HEK293 (cell line): ENCODE measurements at regions not wholly inside any gene's neighbourhood (a gene's known extent, or its start where the extent isn't known, plus 50 kb on each side); places are given as distances from the start of the nearest gene placed in this dataset.

Experiments
- EGR2 ChIP-seq: fragments of 450-650 bp; formaldehyde crosslinking; IDR thresholded peaks from 2 replicates; pipeline ENCODE4 v1.5.1; 2016; ENCODE audit warnings: low read depth, missing biosample characterization, missing genetic modification characterization
- ELK4 ChIP-seq: IDR thresholded peaks from 2 replicates; pipeline ENCODE4 v1.6.1; 2011; ENCODE audit warnings: mild to moderate bottlenecking, low read depth, low read length, borderline replicate concordance
- HOXD13 ChIP-seq: sonication (generic); formaldehyde crosslinking; IDR thresholded peaks from 2 replicates; pipeline ENCODE4 v1.8.0; 2022; ENCODE audit warnings: missing genetic modification reagents, borderline replicate concordance
- INSM2 ChIP-seq: fragments of 450-650 bp; formaldehyde crosslinking; IDR thresholded peaks from 2 replicates; pipeline ENCODE4 v1.5.1; 2016; ENCODE audit warnings: missing biosample characterization, missing genetic modification characterization
- KLF1 ChIP-seq: fragments of 450-650 bp; formaldehyde crosslinking; IDR thresholded peaks from 2 replicates; pipeline ENCODE4 v1.5.1; 2016; ENCODE audit warnings: missing biosample characterization, missing genetic modification characterization
- KLF17 ChIP-seq: fragments of 450-650 bp; formaldehyde crosslinking; IDR thresholded peaks from 2 replicates; pipeline ENCODE4 v1.5.1; 2016; ENCODE audit warnings: missing biosample characterization, missing genetic modification characterization
- MEIS1 ChIP-seq: sonication (generic); formaldehyde crosslinking; IDR thresholded peaks from 2 replicates; pipeline ENCODE4 v1.8.1; 2022; ENCODE audit warnings: missing genetic modification reagents, mild to moderate bottlenecking, borderline replicate concordance
- OVOL3 ChIP-seq: fragments of 450-650 bp; formaldehyde crosslinking; IDR thresholded peaks from 2 replicates; pipeline ENCODE4 v1.5.1; 2016; ENCODE audit warnings: missing biosample characterization, missing genetic modification characterization
- PRDM1 ChIP-seq: fragments of 450-650 bp; formaldehyde crosslinking; IDR thresholded peaks from 2 replicates; pipeline ENCODE4; 2016; ENCODE audit warnings: missing biosample characterization, missing genetic modification characterization
- PRDM10 ChIP-seq: fragments of 450-650 bp; formaldehyde crosslinking; IDR thresholded peaks from 2 replicates; pipeline ENCODE4 v1.5.1; 2016; ENCODE audit warnings: missing biosample characterization, missing genetic modification characterization
- SCRT1 ChIP-seq: fragments of 450-650 bp; formaldehyde crosslinking; IDR thresholded peaks from 2 replicates; pipeline ENCODE4 v1.5.1; 2016; ENCODE audit warnings: missing biosample characterization, missing genetic modification characterization, borderline replicate concordance
- SETDB1 ChIP-seq: IDR thresholded peaks from one replicate; pipeline ENCODE4 v1.6.1; 2017; ENCODE audit warnings: mild to moderate bottlenecking, low read length, moderate library complexity, mixed read lengths; ENCODE audit not compliant: insufficient read length
- SP7 ChIP-seq: fragments of 450-650 bp; formaldehyde crosslinking; IDR thresholded peaks from 2 replicates; pipeline ENCODE4 v1.5.1; 2016; ENCODE audit warnings: missing biosample characterization, missing genetic modification characterization
- TRIM28 ChIP-seq: IDR thresholded peaks from 2 replicates; pipeline ENCODE4 v1.6.1; 2011; ENCODE audit warnings: low read length, control low read depth, borderline replicate concordance
- ZBTB26 ChIP-seq: fragments of 450-650 bp; formaldehyde crosslinking; optimal IDR thresholded peaks from 2 replicates; pipeline ENCODE3; 2016; ENCODE audit warnings: missing biosample characterization, mild to moderate bottlenecking, missing genetic modification characterization
- ZBTB48 ChIP-seq: fragments of 450-650 bp; formaldehyde crosslinking; IDR thresholded peaks from 2 replicates; pipeline ENCODE4 v1.5.1; 2016; ENCODE audit warnings: missing biosample characterization, missing genetic modification characterization
- ZNF133 ChIP-seq: fragments of 450-650 bp; formaldehyde crosslinking; IDR thresholded peaks from 2 replicates; pipeline ENCODE4 v1.5.1; 2016; ENCODE audit warnings: missing biosample characterization, missing genetic modification characterization
- ZNF184 ChIP-seq: fragments of 450-650 bp; IDR thresholded peaks from 2 replicates; pipeline ENCODE4 v1.5.1; 2018; ENCODE audit warnings: missing biosample characterization, mild to moderate bottlenecking, missing genetic modification characterization
- ZNF221 ChIP-seq: fragments of 450-650 bp; formaldehyde crosslinking; IDR thresholded peaks from 2 replicates; pipeline ENCODE4 v1.5.1; 2017; ENCODE audit warnings: missing biosample characterization, missing genetic modification characterization, borderline replicate concordance
- ZNF24 ChIP-seq: fragments of 450-650 bp; formaldehyde crosslinking; IDR thresholded peaks from 2 replicates; pipeline ENCODE4 v1.5.1; 2016; ENCODE audit warnings: missing biosample characterization, missing genetic modification characterization
- ZNF311 ChIP-seq: fragments of 450-650 bp; formaldehyde crosslinking; IDR thresholded peaks from 2 replicates; pipeline ENCODE4 v1.5.1; 2017; ENCODE audit warnings: missing biosample characterization, missing genetic modification characterization, borderline replicate concordance
- ZNF362 ChIP-seq: fragments of 450-650 bp; formaldehyde crosslinking; IDR thresholded peaks from 2 replicates; pipeline ENCODE4 v1.5.1; 2016; ENCODE audit warnings: missing biosample characterization, missing genetic modification characterization
- ZNF366 ChIP-seq: fragments of 450-650 bp; formaldehyde crosslinking; conservative IDR thresholded peaks from 2 replicates; pipeline ENCODE4 v1.5.1; 2016; ENCODE audit warnings: missing biosample characterization, missing genetic modification characterization
- ZNF473 ChIP-seq: fragments of 450-650 bp; formaldehyde crosslinking; IDR thresholded peaks from 2 replicates; pipeline ENCODE4 v1.5.1; 2017; ENCODE audit warnings: missing biosample characterization, missing genetic modification characterization
- ZNF529 ChIP-seq: fragments of 450-650 bp; formaldehyde crosslinking; IDR thresholded peaks from 2 replicates; pipeline ENCODE4 v1.5.1; 2017; ENCODE audit warnings: missing genetic modification characterization, missing biosample characterization; ENCODE audit not compliant: insufficient replicate concordance
- ZNF645 ChIP-seq: fragments of 450-650 bp; formaldehyde crosslinking; IDR thresholded peaks from 2 replicates; pipeline ENCODE4; 2016; ENCODE audit warnings: missing biosample characterization, missing genetic modification characterization
- ZNF785 ChIP-seq: fragments of 450-650 bp; formaldehyde crosslinking; IDR thresholded peaks from 2 replicates; pipeline ENCODE4 v1.5.1; 2016; ENCODE audit warnings: missing biosample characterization, missing genetic modification characterization
- ZNF792 ChIP-seq: fragments of 450-650 bp; formaldehyde crosslinking; IDR thresholded peaks from 2 replicates; pipeline ENCODE4 v1.5.1; 2016; ENCODE audit warnings: missing biosample characterization, missing genetic modification characterization
- ZNF837 ChIP-seq: fragments of 450-650 bp; formaldehyde crosslinking; IDR thresholded peaks from 2 replicates; pipeline ENCODE4 v1.5.1; 2016; ENCODE audit warnings: missing biosample characterization, missing genetic modification characterization
- ZNF843 ChIP-seq: fragments of 450-650 bp; formaldehyde crosslinking; IDR thresholded peaks from 2 replicates; pipeline ENCODE4 v1.5.1; 2016; ENCODE audit warnings: missing biosample characterization, missing genetic modification characterization

- TF ChIP-seq ZNF184 (tag by site-specific recombination) = no peak
- no peak for TF ChIP-seq INSM2
- TF ChIP-seq ZNF645 (tag by site-specific recombination) = no peak
- TF ChIP-seq KLF17 (tag by site-specific recombination) = 0 out of 2 replicates have a peak, but pooled peaks have one; percentile 61
- no peak for TF ChIP-seq EGR2 (tag by site-specific recombination)
- TF ChIP-seq ZNF366 (tag by site-specific recombination) = peak; percentile 70
- 0 out of 2 replicates have a peak, but pooled peaks have one; percentile 16 for TF ChIP-seq ZNF362
- peak; percentile 35 for TF ChIP-seq PRDM10
- no peak for TF ChIP-seq ZNF133 (tag by site-specific recombination)
- TF ChIP-seq ZNF529 (tag by site-specific recombination) = no peak
- no peak for TF ChIP-seq ZNF311 (tag by site-specific recombination)
- no peak for TF ChIP-seq ZNF221 (tag by site-specific recombination)
- peak; percentile 22 for TF ChIP-seq SETDB1
- no peak for TF ChIP-seq ZBTB48 (tag by site-specific recombination)
- no peak for TF ChIP-seq ZNF473
- 0 out of 2 replicates have a peak, but pooled peaks have one; percentile 24 for TF ChIP-seq ZNF785
- no peak for TF ChIP-seq HOXD13
- TF ChIP-seq ZNF837 (tag by site-specific recombination) = no peak
- peak; percentile 64; the same call in 1 of the 2 replicates for TF ChIP-seq ZNF24 (tag by site-specific recombination)
- no peak for TF ChIP-seq ZBTB26 (tag by site-specific recombination)
- TF ChIP-seq ZNF792 (tag by site-specific recombination) = no peak
- no peak for TF ChIP-seq TRIM28
- TF ChIP-seq KLF1 (tag by site-specific recombination) = no peak
- TF ChIP-seq ZNF843 (tag by site-specific recombination) = no peak
- no peak for TF ChIP-seq OVOL3
- no peak for TF ChIP-seq ELK4
- TF ChIP-seq SCRT1 (tag by site-specific recombination) = no peak
- TF ChIP-seq SP7 (tag by site-specific recombination) = peak; percentile 44; the same call in 1 of the 2 replicates
- peak; percentile 48; the same call in 1 of the 2 replicates for TF ChIP-seq PRDM1 (tag by site-specific recombination)
- no peak for TF ChIP-seq MEIS1 (CRISPR knock-in tag)
Observed at GRCh38 chr12:70052931-70053497, 190.2 kb upstream of the CNOT2 start (continued).
